ENCODE measurements at regions not wholly inside any gene's neighbourhood (a gene's known extent, or its start where the extent isn't known, plus 50 kb on each side); places are given as distances from the start of the nearest gene placed in this dataset.

GRCh38 chr2:13542642-13543041 is 825.9 kb downstream of the TRIB2 start:
- Histone ChIP-seq H3K9me3 (no peaks in the 10 kb centered on the region), H3K27me3 (no peaks in the 10 kb centered on the region), H3K27ac (no peak overlapping the region), H3K4me3 (no peak overlapping the region), H3K36me3 (no peaks in the 10 kb centered on the region), H3K4me1 (no peaks in the 10 kb centered on the region)
- WGBS, 2 donors: 88 to 89% methylated on average over 5 of the region's 5 CpGs
- TF ChIP-seq EP300 (IDR thresholded peaks at IDR 0.05): no peak
- no peak for TF ChIP-seq POLR2A (IDR thresholded peaks at IDR 0.05)
- no peak for TF ChIP-seq CTCF (IDR thresholded peaks at IDR 0.05)
- DNase-seq (ENCODE audit: low spot score in 2 of 2): no peak

GRCh38 chr2:13543550-13543949 is 826.8 kb downstream of the TRIB2 start:
- H3K27ac ChIP-seq: no peak overlapping the region
- no peaks in the 10 kb centered on the region for H3K4me1 ChIP-seq
- H3K4me3 ChIP-seq: no peak overlapping the region
- H3K9me3 ChIP-seq: no peaks in the 10 kb centered on the region
- no peaks in the 10 kb centered on the region for H3K36me3 ChIP-seq
- no peak for DNase-seq (ENCODE audit: low spot score in 2 of 2)
- no peaks in the 10 kb centered on the region for H3K27me3 ChIP-seq
- WGBS, 2 donors: 75 to 82% methylated on average over 1 of the region's 1 CpG
- TF ChIP-seq CTCF (IDR thresholded peaks at IDR 0.05) (no peak), POLR2A (IDR thresholded peaks at IDR 0.05) (no peak), EP300 (IDR thresholded peaks at IDR 0.05) (no peak)

- TF ChIP-seq EP300 (IDR thresholded peaks at IDR 0.05) (no peak), POLR2A (IDR thresholded peaks at IDR 0.05) (no peak), CTCF (IDR thresholded peaks at IDR 0.05) (no peak)
- no peak for DNase-seq (ENCODE audit: low spot score in 2 of 2)
- H3K4me3 ChIP-seq: no peak overlapping the region
- H3K9me3 ChIP-seq: no peaks in the 10 kb centered on the region
- 69 to 74% methylated on average over 2 of the region's 2 CpGs for WGBS, 2 donors
- H3K27ac ChIP-seq: no peak overlapping the region
- H3K36me3 ChIP-seq: no peaks in the 10 kb centered on the region
- no peaks in the 10 kb centered on the region for H3K4me1 ChIP-seq
- H3K27me3 ChIP-seq: no peaks in the 10 kb centered on the region
These were observed 828.6 kb downstream of the TRIB2 start for GRCh38 chr2:13545320-13545719.

- Histone ChIP-seq H3K4me3 (no peak overlapping the region), H3K27me3 (no peaks in the 10 kb centered on the region), H3K9me3 (no peaks in the 10 kb centered on the region), H3K4me1 (no peaks in the 10 kb centered on the region), H3K36me3 (no peaks in the 10 kb centered on the region), H3K27ac (no peak overlapping the region)
- no peak for DNase-seq (ENCODE audit: low spot score in 2 of 2)
- WGBS, 2 donors: 75 to 81% methylated on average over 1 of the region's 1 CpG
- no peak for TF ChIP-seq POLR2A (IDR thresholded peaks at IDR 0.05)
- no peak for TF ChIP-seq EP300 (IDR thresholded peaks at IDR 0.05)
- no peak for TF ChIP-seq CTCF (IDR thresholded peaks at IDR 0.05)
These were observed 829.4 kb downstream of the TRIB2 start for GRCh38 chr2:13546131-13546530.

GRCh38 chr2:13550285-13551231 is 833.8 kb downstream of the TRIB2 start:
- WGBS, 2 donors: 75 to 76% methylated on average over 6 of the region's 6 CpGs
- no peak for DNase-seq (ENCODE audit: low spot score in 2 of 2)
- Histone ChIP-seq H3K27ac (no peak overlapping the region), H3K36me3 (no peaks in the 10 kb centered on the region), H3K27me3 (no peaks in the 10 kb centered on the region), H3K4me3 (no peak overlapping the region), H3K9me3 (no peaks in the 10 kb centered on the region), H3K4me1 (no peaks in the 10 kb centered on the region)
- TF ChIP-seq EP300 (IDR thresholded peaks at IDR 0.05): no peak

All from tibial nerve (tissue), 4 donors.